Gastroesophageal sphincter (tissue), 3 donors: ENCODE measurements at regions not wholly inside any gene's neighbourhood (a gene's known extent, or its start where the extent isn't known, plus 50 kb on each side); places are given as distances from the start of the nearest gene placed in this dataset.

Experiments used
- CTCF ChIP-seq, 4 experiments: fragments of 200-600 bp in 2 of 4; fragments of 450-650 bp in 2 of 4; sonication (generic) in 1 of 4; IDR thresholded peaks; one replicate each; pipeline ENCODE4 v1.5.1; 2017 to 2019; ENCODE audit warnings: antibody characterized with exemption in 4 of 4, mild to moderate bottlenecking in 2 of 4, moderate library complexity in 2 of 4
- POLR2A ChIP-seq, 2 donors: fragments of 450-650 bp; IDR thresholded peaks; one replicate each; pipeline ENCODE4 v1.6.1; 2017; ENCODE audit warnings: antibody characterized with exemption in 2 of 2, mild to moderate bottlenecking in 2 of 2, moderate library complexity in 1 of 2
- POLR2AphosphoS5 ChIP-seq: sonication (generic); formaldehyde crosslinking; IDR thresholded peaks from one replicate; pipeline ENCODE4 v1.6.1; 2017; ENCODE audit warnings: antibody characterized with exemption

- TF ChIP-seq POLR2AphosphoS5 (no peak), CTCF (IDR thresholded peaks at IDR 0.05) (no peak), POLR2A (IDR thresholded peaks at IDR 0.05) (no peak)
Measured at GRCh38 chr11:30778596-30778995, 192.4 kb upstream of the MPPED2 start.
